Trophoblast cell (in vitro differentiated cells and primary cell): ENCODE measurements at regions not wholly inside any gene's neighbourhood (a gene's known extent, or its start where the extent isn't known, plus 50 kb on each side); places are given as distances from the start of the nearest gene placed in this dataset.

ENCODE experiments used
- DNase-seq, 2 donors: peaks; one replicate each; pipeline ENCODE4 v3.0.0-alpha.2; 2016
- H2AFZ ChIP-seq: 2 replicates; pipeline ENCODE4 v1.6.1; 2013; ENCODE audit warnings: low read length, moderate library complexity, mild to moderate bottlenecking; ENCODE audit not compliant: insufficient read depth, poor library complexity
- H2AK5ac ChIP-seq: 2 replicates; pipeline ENCODE4 v1.6.1; 2013; ENCODE audit warnings: mild to moderate bottlenecking, low read length
- H2BK120ac ChIP-seq: 2 replicates; pipeline ENCODE4 v1.6.1; 2013; ENCODE audit warnings: low read length, mild to moderate bottlenecking, moderate library complexity; ENCODE audit not compliant: insufficient read depth, poor library complexity
- H2BK12ac ChIP-seq: 2 replicates; pipeline ENCODE4 v1.6.1; 2013; ENCODE audit warnings: mild to moderate bottlenecking, low read length, moderate library complexity
- H2BK5ac ChIP-seq: 2 replicates; pipeline ENCODE4 v1.6.1; 2013; ENCODE audit warnings: low read length, low read depth, moderate library complexity, mild to moderate bottlenecking; ENCODE audit not compliant: poor library complexity
- H3K14ac ChIP-seq: 2 replicates; pipeline ENCODE4 v1.6.1; 2013; ENCODE audit warnings: mild to moderate bottlenecking, low read length
- H3K18ac ChIP-seq: 2 replicates; pipeline ENCODE4 v1.6.1; 2013; ENCODE audit warnings: mild to moderate bottlenecking, low read length
- H3K23ac ChIP-seq: 2 replicates; pipeline ENCODE4 v1.6.1; 2013; ENCODE audit warnings: low read length
- H3K27ac ChIP-seq: 2 replicates; pipeline ENCODE4 v1.5.1; 2013; ENCODE audit warnings: low read depth, mild to moderate bottlenecking, inconsistent platforms, low read length, moderate library complexity
- H3K27me3 ChIP-seq: 2 replicates; pipeline ENCODE4 v1.6.1; 2013; ENCODE audit warnings: inconsistent platforms, mild to moderate bottlenecking, low read length, moderate library complexity; ENCODE audit not compliant: insufficient read depth
- H3K36me3 ChIP-seq, 2 experiments: 1 replicate in 1 of 2; 2 replicates in 1 of 2; pipeline ENCODE4 v1.6.1; 2013; ENCODE audit warnings: low read length in 2 of 2, mild to moderate bottlenecking in 2 of 2, moderate library complexity in 1 of 2; ENCODE audit not compliant: insufficient read depth in 2 of 2, control insufficient read depth in 1 of 2
- H3K4ac ChIP-seq: 2 replicates; pipeline ENCODE4 v1.6.1; 2013; ENCODE audit warnings: low read depth, mild to moderate bottlenecking, low read length, moderate library complexity
- H3K4me1 ChIP-seq, 2 experiments: 1 replicate in 1 of 2; 2 replicates in 1 of 2; pipeline ENCODE4 v1.6.1; 2013; ENCODE audit warnings: low read length in 2 of 2, mild to moderate bottlenecking in 2 of 2, moderate library complexity in 1 of 2; ENCODE audit not compliant: insufficient read depth in 2 of 2, control insufficient read depth in 1 of 2
- H3K4me2 ChIP-seq: 2 replicates; pipeline ENCODE4 v1.6.1; 2013; ENCODE audit warnings: inconsistent platforms, mild to moderate bottlenecking, low read length, moderate library complexity
- H3K4me3 ChIP-seq: 2 replicates; pipeline ENCODE4 v1.5.1; 2013; ENCODE audit warnings: mild to moderate bottlenecking, low read depth, low read length, inconsistent platforms
- H3K79me1 ChIP-seq: one replicate; pipeline ENCODE4 v1.6.1; 2013; ENCODE audit warnings: low read length
- H3K79me2 ChIP-seq: 2 replicates; pipeline ENCODE4 v1.6.1; 2013; ENCODE audit warnings: low read length, mild to moderate bottlenecking; ENCODE audit not compliant: control insufficient read depth, insufficient read depth, poor library complexity
- H3K9ac ChIP-seq: 2 replicates; pipeline ENCODE4 v1.6.1; 2013; ENCODE audit warnings: mild to moderate bottlenecking, low read length
- H3K9me3 ChIP-seq: 2 replicates; pipeline ENCODE4 v1.6.1; 2013; ENCODE audit warnings: low read depth, mild to moderate bottlenecking, control low read depth, inconsistent platforms, low read length; ENCODE audit not compliant: insufficient read depth
- H4K12ac ChIP-seq: 2 replicates; pipeline ENCODE4 v1.6.1; 2013; ENCODE audit warnings: low read depth, mild to moderate bottlenecking, low read length, moderate library complexity
- H4K8ac ChIP-seq: 2 replicates; pipeline ENCODE4 v1.6.1; 2013; ENCODE audit warnings: low read depth, mild to moderate bottlenecking, low read length, moderate library complexity
- H4K91ac ChIP-seq: one replicate; pipeline ENCODE4 v1.6.1; 2013; ENCODE audit warnings: low read depth, mild to moderate bottlenecking, low read length, moderate library complexity
- WGBS: extraction: QIAGEN DNeasy Blood & Tissue Kit; methylation state at CpG from one replicate; pipeline ENCODE4 v1.1.7; 2013; ENCODE audit warnings: missing lambda C conversion rate; ENCODE audit not compliant: insufficient read length, insufficient coverage; ENCODE audit errors: extremely low coverage; 5-methylcytosine and 5-hydroxymethylcytosine counted together

DNA sequence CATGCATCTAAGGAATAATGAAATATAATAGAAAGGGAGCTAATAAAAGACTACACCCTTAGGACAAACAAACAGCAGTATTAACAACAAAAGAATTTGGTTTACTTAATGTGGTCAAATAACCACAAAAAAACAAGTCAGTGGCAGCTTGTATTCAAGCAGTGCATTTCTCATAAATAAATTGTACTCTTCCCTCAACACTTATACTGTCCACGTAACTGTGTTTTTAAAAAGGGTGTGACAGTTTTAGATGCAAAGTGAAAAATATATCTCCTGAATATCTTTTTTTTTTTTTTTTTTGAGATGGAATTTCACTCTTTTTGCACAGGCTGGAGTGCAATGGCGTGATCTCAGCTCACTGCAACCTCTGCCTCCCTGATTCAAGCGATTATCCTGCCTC is 698.2 kb upstream of the CADM2 start:
- Histone ChIP-seq H2AFZ (no peak overlapping the region), H3K18ac (no peak overlapping the region), H3K36me3 (no peaks in the 10 kb centered on the region), H3K23ac (no peak overlapping the region), H4K12ac (no peak overlapping the region), H3K9me3 (no peaks in the 10 kb centered on the region), H3K14ac (no peak overlapping the region), H2BK5ac (no peak overlapping the region), H2AK5ac (no peak overlapping the region), H3K4me1 (no peaks in the 10 kb centered on the region), H3K27ac (no peak overlapping the region), H3K27me3 (no peaks in the 10 kb centered on the region), H3K4me2 (no peak overlapping the region), H2BK12ac (no peak overlapping the region), H3K4ac (no peak overlapping the region), H3K79me2 (no peaks in the 10 kb centered on the region), H3K79me1 (no peaks in the 10 kb centered on the region), H3K4me3 (no peak overlapping the region), H4K8ac (no peak overlapping the region), H2BK120ac (no peak overlapping the region), H3K9ac (no peak overlapping the region), H4K91ac (no peak overlapping the region)
- no peak for DNase-seq
- no CpG with 5 or more reads among the region's 3 CpGs for WGBS

DNA sequence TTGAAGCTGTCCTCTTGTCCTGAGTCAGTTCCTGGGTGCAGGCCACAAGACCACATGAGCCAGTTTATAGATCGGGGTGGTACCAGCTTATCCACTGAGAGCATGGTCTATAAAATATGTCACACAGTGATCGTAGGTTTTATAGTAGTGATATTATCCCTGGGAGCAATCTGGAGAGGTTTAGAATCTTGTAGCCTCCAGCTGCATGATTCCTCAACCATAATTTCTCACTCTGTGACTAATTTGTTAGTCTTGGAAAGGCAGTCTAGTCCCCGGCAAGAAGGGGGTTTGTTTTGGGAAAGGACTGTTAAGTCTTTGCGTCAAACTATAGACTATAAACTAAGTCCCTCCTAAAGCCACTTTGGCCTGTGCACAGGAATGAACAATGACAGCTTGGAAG is 693.0 kb upstream of the CADM2 start:
- no peaks in the 10 kb centered on the region for H3K4me1 ChIP-seq
- no peak overlapping the region for H3K23ac ChIP-seq
- H2BK5ac ChIP-seq, result no peak overlapping the region
- no peak overlapping the region for H3K4ac ChIP-seq
- H3K18ac ChIP-seq, result no peak overlapping the region
- H3K14ac ChIP-seq, result no peak overlapping the region
- H2BK12ac ChIP-seq, result no peak overlapping the region
- DNase-seq, result no peak
- no peak overlapping the region for H3K27ac ChIP-seq
- H3K27me3 ChIP-seq, result no peaks in the 10 kb centered on the region
- no peaks in the 10 kb centered on the region for H3K9me3 ChIP-seq
- no peak overlapping the region for H4K8ac ChIP-seq
- H3K4me3 ChIP-seq, result no peak overlapping the region
- no peak overlapping the region for H3K9ac ChIP-seq
- no peaks in the 10 kb centered on the region for H3K79me2 ChIP-seq
- no peak overlapping the region for H4K12ac ChIP-seq
- no peak overlapping the region for H2BK120ac ChIP-seq
- H3K79me1 ChIP-seq, result no peaks in the 10 kb centered on the region
- no peak overlapping the region for H4K91ac ChIP-seq
- H3K36me3 ChIP-seq, result no peaks in the 10 kb centered on the region
- no peak overlapping the region for H2AFZ ChIP-seq
- no peak overlapping the region for H2AK5ac ChIP-seq
- no CpG with 5 or more reads among the region's 4 CpGs for WGBS
- no peak overlapping the region for H3K4me2 ChIP-seq

DNA sequence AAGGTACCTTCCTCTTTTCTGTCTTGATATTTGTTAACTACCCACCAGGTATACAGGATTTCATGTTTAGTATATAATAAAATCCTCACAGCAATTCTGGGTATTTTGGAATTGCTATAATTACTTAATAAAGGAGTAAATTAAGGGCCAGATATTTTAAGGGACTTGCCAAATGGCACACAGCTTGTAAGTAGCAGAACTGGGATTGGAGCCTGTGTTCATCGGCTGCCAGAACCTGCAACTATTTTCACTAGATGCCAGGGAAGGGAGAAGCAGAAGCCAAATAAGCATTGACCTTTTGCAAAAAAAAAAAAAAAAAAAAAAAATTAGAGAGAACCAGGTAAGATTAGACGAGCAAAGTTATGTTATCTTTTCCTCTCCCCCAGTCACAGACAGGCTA is 683.3 kb upstream of the CADM2 start:
- Histone ChIP-seq H4K12ac (no peak overlapping the region), H2AK5ac (no peak overlapping the region), H2BK120ac (no peak overlapping the region), H4K91ac (no peak overlapping the region), H3K4me1 (no peaks in the 10 kb centered on the region), H3K79me2 (no peaks in the 10 kb centered on the region), H2BK5ac (no peak overlapping the region), H2BK12ac (no peak overlapping the region), H2AFZ (no peak overlapping the region), H3K23ac (no peak overlapping the region), H3K4ac (no peak overlapping the region), H3K27me3 (no peaks in the 10 kb centered on the region), H3K9ac (no peak overlapping the region), H3K79me1 (no peaks in the 10 kb centered on the region), H4K8ac (no peak overlapping the region), H3K4me3 (no peak overlapping the region), H3K36me3 (no peaks in the 10 kb centered on the region), H3K4me2 (no peak overlapping the region), H3K27ac (no peak overlapping the region), H3K14ac (no peak overlapping the region), H3K9me3 (no peaks in the 10 kb centered on the region), H3K18ac (no peak overlapping the region)
- WGBS, result no CpG with 5 or more reads among the region's 2 CpGs
- no peak for DNase-seq

DNA sequence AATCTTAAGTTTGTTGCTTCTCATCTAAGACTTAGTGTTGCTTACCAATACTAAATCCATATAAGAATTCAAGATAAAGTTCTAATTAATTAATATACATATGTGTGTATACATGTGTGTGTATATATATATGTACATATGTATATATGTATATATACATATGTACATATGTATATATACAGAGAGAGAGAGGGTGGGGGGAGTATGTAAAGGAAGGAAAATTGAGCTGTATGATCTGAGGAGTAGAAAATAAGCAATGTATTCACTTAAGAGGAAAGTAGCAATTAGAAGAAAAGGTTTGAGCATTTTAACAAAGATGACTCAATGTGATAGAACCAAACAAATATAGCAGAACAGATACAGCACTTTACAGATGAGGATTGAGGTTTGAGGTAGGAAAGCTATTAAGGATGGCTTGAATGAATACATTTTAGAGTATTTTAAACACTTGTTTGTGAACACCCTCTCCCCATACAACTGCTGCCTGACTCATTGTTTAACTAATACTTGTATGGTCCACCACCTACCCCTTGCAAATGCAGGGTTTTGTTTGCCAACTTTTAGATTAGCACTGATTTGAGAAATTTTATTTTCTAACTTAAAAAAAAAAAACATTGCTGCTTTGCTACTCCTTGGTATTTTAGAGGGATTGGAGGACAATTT is 681.1 kb upstream of the CADM2 start:
- Histone ChIP-seq H3K9me3 (no peaks in the 10 kb centered on the region), H4K12ac (no peak overlapping the region), H4K8ac (no peak overlapping the region), H3K9ac (no peak overlapping the region), H3K4ac (no peak overlapping the region), H3K4me3 (no peak overlapping the region), H3K4me1 (no peaks in the 10 kb centered on the region), H3K27me3 (no peaks in the 10 kb centered on the region), H3K4me2 (no peak overlapping the region), H2AFZ (no peak overlapping the region), H2BK120ac (no peak overlapping the region), H3K36me3 (no peaks in the 10 kb centered on the region), H4K91ac (no peak overlapping the region), H3K79me1 (no peaks in the 10 kb centered on the region), H2BK5ac (no peak overlapping the region), H3K79me2 (no peaks in the 10 kb centered on the region), H2BK12ac (no peak overlapping the region), H3K18ac (no peak overlapping the region), H2AK5ac (no peak overlapping the region), H3K14ac (no peak overlapping the region), H3K27ac (no peak overlapping the region), H3K23ac (no peak overlapping the region)
- no peak for DNase-seq
